ENCODE measurements at regions not wholly inside any gene's neighbourhood (a gene's known extent, or its start where the extent isn't known, plus 50 kb on each side); places are given as distances from the start of the nearest gene placed in this dataset.

- DNase-seq: no peak
These were observed 118.7 kb downstream of the BMP2 start for GRCh38 chr20:6886065-6886729.

GRCh38 chr20:6887966-6888365 is 120.5 kb downstream of the BMP2 start:
- DNase-seq: no peak

GRCh38 chr20:6888736-6889395 is 121.4 kb downstream of the BMP2 start:
- DNase-seq: no peak

GRCh38 chr20:6892724-6893123 is 125.2 kb downstream of the BMP2 start:
- no peak for DNase-seq

GRCh38 chr20:6898928-6899327 is 131.4 kb downstream of the BMP2 start:
- DNase-seq: no peak

- DNase-seq: no peak
These were observed 139.4 kb downstream of the BMP2 start for GRCh38 chr20:6906871-6907270.

GRCh38 chr20:6908673-6909072 is 141.2 kb downstream of the BMP2 start:
- no peak for DNase-seq

- no peak for DNase-seq
These were observed 142.1 kb downstream of the BMP2 start for GRCh38 chr20:6909608-6910007.

- no peak for DNase-seq
These were observed 147.5 kb downstream of the BMP2 start for GRCh38 chr20:6914986-6915385.

GRCh38 chr20:6916938-6917337 is 149.5 kb downstream of the BMP2 start:
- DNase-seq: no peak

GRCh38 chr20:6919792-6920468 is 152.4 kb downstream of the BMP2 start:
- no peak for DNase-seq

- DNase-seq: no peak
These were observed 153.6 kb downstream of the BMP2 start for GRCh38 chr20:6920991-6921613.

GRCh38 chr20:6921717-6922386 is 154.4 kb downstream of the BMP2 start:
- DNase-seq: no peak

- no peak for DNase-seq
These were observed 157.2 kb downstream of the BMP2 start for GRCh38 chr20:6924681-6925080.

- DNase-seq: no peak
These were observed 158.3 kb downstream of the BMP2 start for GRCh38 chr20:6925744-6926278.

- no peak for DNase-seq
These were observed 172.6 kb downstream of the BMP2 start for GRCh38 chr20:6940048-6940447.

- no peak for DNase-seq
These were observed 173.4 kb downstream of the BMP2 start for GRCh38 chr20:6940876-6941275.

GRCh38 chr20:6941571-6941970 is 174.1 kb downstream of the BMP2 start:
- DNase-seq: no peak

- DNase-seq: no peak
These were observed 174.8 kb downstream of the BMP2 start for GRCh38 chr20:6942266-6942665.

GRCh38 chr20:6944292-6944691 is 176.8 kb downstream of the BMP2 start:
- DNase-seq: no peak

- no peak for DNase-seq
These were observed 186.1 kb downstream of the BMP2 start for GRCh38 chr20:6953611-6954010.

GRCh38 chr20:6954219-6954618 is 186.7 kb downstream of the BMP2 start:
- DNase-seq: no peak

GRCh38 chr20:6956056-6956455 is 188.6 kb downstream of the BMP2 start:
- DNase-seq: no peak

All from fibroblast of upper back skin (primary cell).